ENCODE measurements at regions not wholly inside any gene's neighbourhood (a gene's known extent, or its start where the extent isn't known, plus 50 kb on each side); places are given as distances from the start of the nearest gene placed in this dataset.

GRCh38 chr6:78462728-78463127 lies 404.6 kb upstream of the IRAK1BP1 start:
- FAIRE-seq = no peak
- no peak for DNase-seq (ENCODE audit: insufficient read length, low spot score)
- TF ChIP-seq CTCF (IDR thresholded peaks at IDR 0.05; ENCODE audit: insufficient read depth, missing control alignments) = no peak

GRCh38 chr6:78465059-78465634 lies 402.2 kb upstream of the IRAK1BP1 start:
- DNase-seq (ENCODE audit: insufficient read length, low spot score) (no peak), FAIRE-seq (peak; percentile 6)
- no peak for TF ChIP-seq CTCF (IDR thresholded peaks at IDR 0.05; ENCODE audit: insufficient read depth, missing control alignments)

GRCh38 chr6:78476561-78476960 lies 390.8 kb upstream of the IRAK1BP1 start:
- no peak for TF ChIP-seq CTCF (IDR thresholded peaks at IDR 0.05; ENCODE audit: insufficient read depth, missing control alignments)
- FAIRE-seq (no peak), DNase-seq (ENCODE audit: insufficient read length, low spot score) (no peak)

GRCh38 chr6:78482801-78483552 lies 384.4 kb upstream of the IRAK1BP1 start:
- FAIRE-seq (peak; percentile 87), DNase-seq (ENCODE audit: insufficient read length, low spot score) (no peak)
- no peak for TF ChIP-seq CTCF (IDR thresholded peaks at IDR 0.05; ENCODE audit: insufficient read depth, missing control alignments)

- peak; percentile 95 for FAIRE-seq
- DNase-seq (ENCODE audit: insufficient read length, low spot score) = no peak
- no peak for TF ChIP-seq CTCF (IDR thresholded peaks at IDR 0.05; ENCODE audit: insufficient read depth, missing control alignments)
Observed at GRCh38 chr6:78483553-78484197, 383.7 kb upstream of the IRAK1BP1 start.

- no peak for DNase-seq (ENCODE audit: insufficient read length, low spot score)
Observed at GRCh38 chr6:78484198-78485064, 382.9 kb upstream of the IRAK1BP1 start.

More at GRCh38 chr6:78484198-78485064, 382.9 kb upstream of the IRAK1BP1 start:
- TF ChIP-seq CTCF (IDR thresholded peaks at IDR 0.05; ENCODE audit: insufficient read depth, missing control alignments) = no peak
- no peak for FAIRE-seq
